ENCODE measurements at regions not wholly inside any gene's neighbourhood (a gene's known extent, or its start where the extent isn't known, plus 50 kb on each side); places are given as distances from the start of the nearest gene placed in this dataset.
"Not testable (repeated sequence)": the region's sequence is repeated elsewhere in the genome, so short reads cannot be mapped to it uniquely, and the experiment has no call there.

GRCh38 chr12:74752215-74752614 lies 214.6 kb downstream of the ATXN7L3B start:
- Histone ChIP-seq H3K27ac (no peak overlapping the region), H3K4me1 (no peaks in the 10 kb centered on the region), H3K36me3 (ENCODE audit: low read depth, missing control alignments) (no peaks in the 10 kb centered on the region), H3K9me3 (no peaks in the 10 kb centered on the region), H3K4me3 (no peak overlapping the region), H3K27me3 (no peaks in the 10 kb centered on the region)
- WGBS, 2 donors = 53 to 58% methylated on average over 3 of the region's 3 CpGs
- no peak for DNase-seq
- no peak for TF ChIP-seq POLR2A (IDR thresholded peaks at IDR 0.05)
- intact Hi-C loops (cut with DNase I; ENCODE audit: low total_unique reads) = no loop called here

GRCh38 chr12:74770552-74770951 lies 232.9 kb downstream of the ATXN7L3B start:
- DNase-seq = no peak
- no peaks in the 10 kb centered on the region for H3K36me3 ChIP-seq (ENCODE audit: low read depth, missing control alignments)
- no peak overlapping the region for H3K4me3 ChIP-seq
- no peaks in the 10 kb centered on the region for H3K9me3 ChIP-seq
- H3K4me1 ChIP-seq = no peaks in the 10 kb centered on the region
- H3K27ac ChIP-seq = no peak overlapping the region
- intact Hi-C loops (cut with DNase I; ENCODE audit: low total_unique reads) = no loop called here
- no peaks in the 10 kb centered on the region for H3K27me3 ChIP-seq
- no peak for TF ChIP-seq CTCF (IDR thresholded peaks at IDR 0.05)
- TF ChIP-seq POLR2A (IDR thresholded peaks at IDR 0.05) = no peak

GRCh38 chr12:74775276-74775675 lies 237.6 kb downstream of the ATXN7L3B start:
- no peaks in the 10 kb centered on the region for H3K4me1 ChIP-seq
- 85 to 92% methylated on average over 1 of the region's 1 CpG for WGBS, 2 donors
- TF ChIP-seq CTCF (IDR thresholded peaks at IDR 0.05) (no peak), POLR2A (IDR thresholded peaks at IDR 0.05) (no peak)

GRCh38 chr12:74776378-74776777 lies 238.7 kb downstream of the ATXN7L3B start:
- no peak overlapping the region for H3K27ac ChIP-seq
- 88 to 94% methylated on average over 7 of the region's 7 CpGs for WGBS, 2 donors
- no peaks in the 10 kb centered on the region for H3K36me3 ChIP-seq (ENCODE audit: low read depth, missing control alignments)
- H3K9me3 ChIP-seq = no peaks in the 10 kb centered on the region
- no peak for DNase-seq
- TF ChIP-seq POLR2A (IDR thresholded peaks at IDR 0.05) (no peak), CTCF (IDR thresholded peaks at IDR 0.05) (no peak)
- intact Hi-C loops (cut with DNase I; ENCODE audit: low total_unique reads) = no loop called here
- no peak overlapping the region for H3K4me3 ChIP-seq
- no peaks in the 10 kb centered on the region for H3K27me3 ChIP-seq
- no peaks in the 10 kb centered on the region for H3K4me1 ChIP-seq

More at GRCh38 chr12:74775276-74775675, 237.6 kb downstream of the ATXN7L3B start:
- Histone ChIP-seq H3K27me3 (no peaks in the 10 kb centered on the region), H3K4me3 (no peak overlapping the region), H3K36me3 (ENCODE audit: low read depth, missing control alignments) (no peaks in the 10 kb centered on the region), H3K9me3 (no peaks in the 10 kb centered on the region), H3K27ac (no peak overlapping the region)
- intact Hi-C loops (cut with DNase I; ENCODE audit: low total_unique reads) = no loop called here
- no peak for DNase-seq

- no peaks in the 10 kb centered on the region for H3K27me3 ChIP-seq
- no peaks in the 10 kb centered on the region for H3K9me3 ChIP-seq
- 73 to 87% methylated on average over 2 of the region's 2 CpGs for WGBS, 2 donors
- no peak overlapping the region for H3K4me3 ChIP-seq
- no peak overlapping the region for H3K27ac ChIP-seq
- no peak for DNase-seq
- H3K36me3 ChIP-seq (ENCODE audit: low read depth, missing control alignments) = no peaks in the 10 kb centered on the region
- no peaks in the 10 kb centered on the region for H3K4me1 ChIP-seq
- TF ChIP-seq CTCF (IDR thresholded peaks at IDR 0.05) (no peak), POLR2A (IDR thresholded peaks at IDR 0.05) (no peak)
- intact Hi-C loops (cut with DNase I; ENCODE audit: low total_unique reads) = no loop called here
Measured at GRCh38 chr12:74780182-74780849, 242.7 kb downstream of the ATXN7L3B start.

- H3K4me3 ChIP-seq; intact Hi-C loops (cut with DNase I; ENCODE audit: low total_unique reads); H3K9me3 ChIP-seq; H3K36me3 ChIP-seq (ENCODE audit: low read depth, missing control alignments); H3K27ac ChIP-seq; DNase-seq; H3K4me1 ChIP-seq; H3K27me3 ChIP-seq: not testable (repeated sequence)
- 31 to 43% methylated on average over 1 of the region's 1 CpG for WGBS, 2 donors
Measured at GRCh38 chr12:74780850-74781241, 243.2 kb downstream of the ATXN7L3B start.

Data from testis (tissue), 2 donors.